Activated naive CD4-positive, alpha-beta T cell treated with anti-CD3 and anti-CD28 coated beads, Interleukin-2, amount 50 U/mL, for 24 hours (primary cell): ENCODE measurements at regions not wholly inside any gene's neighbourhood (a gene's known extent, or its start where the extent isn't known, plus 50 kb on each side); places are given as distances from the start of the nearest gene placed in this dataset.

Experiments
- H3K27ac Mint-ChIP-seq: one replicate; pipeline ENCODE4 v1.8.0; 2021; ENCODE audit warnings: mild to moderate bottlenecking, mixed read lengths
- H3K27me3 Mint-ChIP-seq: one replicate; pipeline ENCODE4 v1.8.0; 2021; ENCODE audit warnings: mixed read lengths
- H3K36me3 Mint-ChIP-seq: one replicate; pipeline ENCODE4 v1.8.0; 2021; ENCODE audit warnings: mixed read lengths
- H3K4me1 Mint-ChIP-seq: one replicate; pipeline ENCODE4 v1.8.0; 2021; ENCODE audit warnings: mixed read lengths
- H3K4me3 Mint-ChIP-seq: one replicate; pipeline ENCODE4 v1.8.0; 2021; ENCODE audit warnings: mild to moderate bottlenecking, mixed read lengths
- H3K9me3 Mint-ChIP-seq: one replicate; pipeline ENCODE4 v1.8.0; 2021; ENCODE audit warnings: mixed read lengths

DNA sequence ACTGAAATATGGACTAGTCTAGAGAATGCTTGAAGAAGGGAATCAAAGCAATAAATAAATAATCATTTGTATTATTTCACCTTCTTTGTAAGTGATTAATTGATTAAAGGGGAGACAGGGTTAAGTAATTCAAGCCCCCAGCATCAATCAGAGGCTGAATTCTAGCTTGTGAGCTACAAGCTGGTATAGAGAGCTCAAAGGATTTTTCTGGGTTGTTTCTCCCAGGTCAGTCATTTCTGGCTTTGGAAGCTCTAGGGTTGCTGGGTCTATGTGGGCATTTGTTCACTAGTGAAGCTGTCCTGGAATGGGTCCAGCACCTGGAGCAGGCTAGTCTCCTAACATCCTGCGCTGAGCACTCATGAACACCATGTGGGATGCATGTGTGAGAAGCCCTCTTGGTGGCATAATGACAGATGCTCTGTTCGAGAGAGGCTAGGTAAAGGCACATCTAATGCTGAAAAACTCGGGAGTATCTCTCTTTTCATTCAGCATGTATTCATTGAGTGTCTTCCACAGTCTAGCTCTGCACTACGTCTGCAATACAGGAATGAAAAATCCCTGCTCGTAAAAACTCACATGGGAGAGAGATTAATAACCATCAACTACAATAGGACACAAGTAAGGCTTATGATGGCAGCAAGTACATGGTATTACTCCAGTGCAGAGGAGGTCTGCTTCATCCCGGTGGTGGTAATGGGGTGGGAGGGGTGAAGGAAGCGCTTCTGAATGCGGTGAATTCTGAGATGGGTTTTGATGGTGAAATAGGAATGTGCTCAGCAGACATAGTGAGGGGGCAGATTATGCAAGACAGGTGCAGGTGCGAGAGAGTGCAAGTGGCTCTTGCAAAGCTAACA is 68.0 kb upstream of the NRP1 start:
- no peak overlapping the region for H3K27ac Mint-ChIP-seq
- no peaks in the 10 kb centered on the region for H3K4me1 Mint-ChIP-seq
- H3K27me3 Mint-ChIP-seq: peaks cover 10% of the 10 kb centered on the region
- H3K36me3 Mint-ChIP-seq: no peaks in the 10 kb centered on the region
- no peak overlapping the region for H3K4me3 Mint-ChIP-seq
- peaks cover under 1% of the 10 kb centered on the region for H3K9me3 Mint-ChIP-seq

DNA sequence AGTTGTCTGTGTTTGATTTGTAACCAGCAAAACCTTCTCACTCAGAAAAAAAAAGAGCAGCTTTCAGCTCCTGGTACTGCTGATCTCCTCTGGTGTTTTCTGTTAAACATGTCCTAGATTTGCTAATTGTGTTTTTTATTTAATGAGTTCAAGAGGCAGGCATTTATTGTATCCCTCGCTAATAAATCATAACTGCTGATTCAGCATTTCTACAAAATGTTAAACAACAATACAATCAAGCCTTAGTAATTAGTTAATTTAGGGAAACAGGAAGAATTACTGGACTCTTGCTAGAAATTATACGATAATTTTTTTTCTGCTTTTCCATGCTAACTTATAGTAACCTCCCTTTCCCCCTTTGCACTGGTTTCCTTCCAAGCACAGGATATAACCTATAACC is 66.8 kb upstream of the NRP1 start:
- H3K9me3 Mint-ChIP-seq: peaks cover 7% of the 10 kb centered on the region
- H3K36me3 Mint-ChIP-seq: no peaks in the 10 kb centered on the region
- H3K4me3 Mint-ChIP-seq: no peak overlapping the region
- no peak overlapping the region for H3K27ac Mint-ChIP-seq
- peaks cover 6% of the 10 kb centered on the region for H3K27me3 Mint-ChIP-seq
- H3K4me1 Mint-ChIP-seq: no peaks in the 10 kb centered on the region

DNA sequence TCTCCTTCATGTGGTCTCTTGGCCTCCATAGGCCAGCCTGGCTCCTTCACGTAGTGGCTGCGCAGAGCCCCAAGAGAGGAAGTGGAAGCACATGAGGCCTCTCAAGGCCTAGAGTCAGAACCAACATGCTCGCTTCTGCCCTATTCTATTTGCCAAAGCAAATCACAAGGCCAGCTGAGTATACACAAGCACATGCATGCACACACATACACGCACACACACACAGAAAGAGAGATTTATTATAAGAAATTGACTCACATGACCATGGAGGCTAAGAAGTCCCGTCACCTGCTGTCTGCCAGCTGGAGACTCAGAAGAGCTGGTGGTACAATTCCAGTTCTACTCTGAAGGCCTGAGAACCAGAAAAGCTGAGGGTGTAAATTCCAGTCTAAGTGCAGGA is 64.3 kb upstream of the NRP1 start:
- Mint-ChIP-seq H3K36me3 (no peaks in the 10 kb centered on the region), H3K27ac (no peak overlapping the region), H3K27me3 (peaks cover 4% of the 10 kb centered on the region), H3K9me3 (peaks cover 7% of the 10 kb centered on the region), H3K4me3 (no peak overlapping the region), H3K4me1 (no peaks in the 10 kb centered on the region)

DNA sequence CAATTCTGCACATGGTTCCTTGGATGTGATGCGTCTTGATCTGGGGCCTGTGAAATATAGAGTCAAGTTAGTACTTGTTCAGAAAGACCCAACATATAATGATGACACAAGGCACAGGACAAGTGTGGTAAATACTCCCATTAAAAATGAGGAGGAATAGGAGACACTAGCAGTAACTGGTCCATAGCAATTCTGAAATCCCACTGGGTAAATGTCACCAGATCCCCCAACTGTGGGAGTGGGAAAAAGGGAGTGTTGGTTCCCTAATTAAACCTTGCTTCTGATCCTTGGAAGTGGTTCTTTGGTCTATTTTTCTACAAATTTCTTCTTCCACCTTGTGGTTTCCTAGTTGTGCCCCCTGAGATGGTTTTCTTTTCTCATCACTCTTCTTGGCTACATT is 62.5 kb upstream of the NRP1 start:
- no peaks in the 10 kb centered on the region for H3K4me1 Mint-ChIP-seq
- H3K4me3 Mint-ChIP-seq: no peak overlapping the region
- H3K27ac Mint-ChIP-seq: no peak overlapping the region
- peaks cover 7% of the 10 kb centered on the region for H3K9me3 Mint-ChIP-seq
- H3K27me3 Mint-ChIP-seq: no peaks in the 10 kb centered on the region
- no peaks in the 10 kb centered on the region for H3K36me3 Mint-ChIP-seq

DNA sequence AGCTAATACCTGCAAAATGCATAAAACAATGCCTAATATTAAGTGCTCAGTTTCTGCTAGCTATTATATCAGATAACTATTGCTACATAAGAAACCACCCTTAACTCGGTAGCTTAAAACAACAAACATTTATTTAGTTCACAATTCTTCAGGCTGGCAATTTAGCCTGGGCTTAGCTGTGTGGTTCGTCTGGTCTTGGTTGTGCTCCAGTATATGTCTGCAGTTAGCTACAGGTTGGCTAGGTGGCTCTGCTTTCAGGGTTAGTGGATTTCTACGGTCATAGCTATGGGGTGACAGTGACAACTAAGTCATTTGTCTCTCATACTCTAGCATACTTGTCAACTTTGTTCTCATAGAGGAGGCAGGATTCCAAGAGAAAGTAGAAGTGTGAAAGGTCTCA is 61.8 kb upstream of the NRP1 start:
- Mint-ChIP-seq H3K36me3 (no peaks in the 10 kb centered on the region), H3K4me3 (no peak overlapping the region), H3K27me3 (no peaks in the 10 kb centered on the region), H3K4me1 (no peaks in the 10 kb centered on the region), H3K27ac (no peak overlapping the region), H3K9me3 (peaks cover 7% of the 10 kb centered on the region)

DNA sequence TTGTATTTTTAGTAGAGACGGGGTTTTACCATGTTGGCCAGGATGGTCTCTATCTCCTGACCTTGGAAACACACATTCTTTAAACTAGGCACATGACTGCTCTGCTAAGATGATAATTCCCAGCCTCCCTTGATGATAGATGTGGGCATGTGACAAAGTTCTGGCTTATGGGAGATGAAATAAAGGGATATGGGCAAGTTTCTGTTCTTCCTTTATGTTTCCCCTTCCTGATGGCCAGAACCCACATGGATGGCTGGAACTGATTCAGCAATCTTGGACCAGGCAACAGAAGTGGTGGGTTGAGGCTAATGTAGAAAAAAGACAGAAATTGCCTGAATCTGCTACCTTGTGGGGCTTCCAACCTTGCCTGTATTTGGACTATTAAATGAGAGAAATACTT is 60.7 kb upstream of the NRP1 start:
- Mint-ChIP-seq H3K4me1 (no peaks in the 10 kb centered on the region), H3K27ac (no peak overlapping the region), H3K27me3 (peaks cover 3% of the 10 kb centered on the region), H3K9me3 (peaks cover 7% of the 10 kb centered on the region), H3K4me3 (no peak overlapping the region), H3K36me3 (no peaks in the 10 kb centered on the region)

DNA sequence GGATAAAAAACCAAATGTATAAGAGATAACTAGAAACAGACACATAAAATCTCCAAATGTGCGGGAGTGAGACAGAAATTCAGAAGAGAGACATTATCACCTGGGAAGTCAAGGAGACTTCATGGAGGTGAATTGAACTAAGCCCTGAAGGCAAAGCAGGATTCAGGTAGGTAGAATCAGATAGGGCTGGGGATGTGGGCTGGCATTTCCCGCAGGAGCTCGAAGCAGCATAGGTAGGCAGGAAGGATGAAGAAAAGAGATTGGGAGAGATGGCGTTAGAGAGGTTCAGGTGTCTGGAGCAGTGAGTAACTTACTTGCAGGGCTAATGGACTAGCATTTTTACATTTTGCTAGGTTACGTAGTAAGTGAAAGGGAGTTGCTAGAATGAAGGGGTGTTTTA is 58.2 kb upstream of the NRP1 start:
- peaks cover 7% of the 10 kb centered on the region for H3K9me3 Mint-ChIP-seq
- H3K4me1 Mint-ChIP-seq: no peaks in the 10 kb centered on the region
- no peaks in the 10 kb centered on the region for H3K36me3 Mint-ChIP-seq
- no peak overlapping the region for H3K27ac Mint-ChIP-seq
- no peak overlapping the region for H3K4me3 Mint-ChIP-seq
- H3K27me3 Mint-ChIP-seq: peaks cover 10% of the 10 kb centered on the region

DNA sequence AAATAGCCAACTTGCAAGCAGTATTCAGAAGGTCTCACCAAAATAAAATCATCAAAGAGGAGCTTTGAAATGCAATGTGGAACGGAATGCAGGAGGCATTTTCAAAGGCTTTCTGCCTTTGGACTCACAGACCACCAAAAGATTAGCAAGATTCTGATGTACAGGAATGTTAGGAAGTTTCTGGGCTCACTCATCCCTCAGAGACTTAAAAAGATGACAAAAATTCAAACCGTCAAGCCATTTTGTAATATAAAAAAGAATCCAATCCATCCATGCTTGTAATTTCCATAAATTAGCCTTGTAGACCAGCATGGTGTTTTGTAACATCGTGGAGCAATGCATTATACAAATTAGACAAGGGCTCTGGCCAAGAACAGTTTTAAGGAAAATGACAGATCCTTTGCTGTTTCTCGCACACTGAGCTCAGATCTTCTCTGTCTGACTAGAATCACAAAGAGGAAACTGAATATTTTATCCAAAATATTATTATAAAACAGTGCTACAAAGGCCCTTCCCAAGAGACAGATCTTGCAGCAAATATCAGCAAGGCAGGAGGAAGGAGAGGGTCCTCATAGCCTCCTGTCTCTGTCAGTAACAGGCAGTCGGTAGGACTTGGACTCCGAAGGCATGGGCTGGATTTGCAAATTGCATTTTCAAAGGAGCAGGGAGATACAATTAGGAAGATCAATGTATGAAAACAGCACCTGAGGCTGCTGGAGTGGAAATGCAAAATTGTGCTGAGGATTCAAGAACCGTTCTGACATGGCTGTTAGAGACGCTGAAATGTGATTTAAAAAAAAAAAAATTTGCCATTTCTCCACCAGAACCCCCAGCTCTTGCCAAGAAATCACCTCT is 57.4 kb upstream of the NRP1 start:
- Mint-ChIP-seq H3K27me3 (peaks cover 12% of the 10 kb centered on the region), H3K27ac (no peak overlapping the region), H3K9me3 (peaks cover under 1% of the 10 kb centered on the region), H3K36me3 (no peaks in the 10 kb centered on the region), H3K4me1 (no peaks in the 10 kb centered on the region), H3K4me3 (no peak overlapping the region)

DNA sequence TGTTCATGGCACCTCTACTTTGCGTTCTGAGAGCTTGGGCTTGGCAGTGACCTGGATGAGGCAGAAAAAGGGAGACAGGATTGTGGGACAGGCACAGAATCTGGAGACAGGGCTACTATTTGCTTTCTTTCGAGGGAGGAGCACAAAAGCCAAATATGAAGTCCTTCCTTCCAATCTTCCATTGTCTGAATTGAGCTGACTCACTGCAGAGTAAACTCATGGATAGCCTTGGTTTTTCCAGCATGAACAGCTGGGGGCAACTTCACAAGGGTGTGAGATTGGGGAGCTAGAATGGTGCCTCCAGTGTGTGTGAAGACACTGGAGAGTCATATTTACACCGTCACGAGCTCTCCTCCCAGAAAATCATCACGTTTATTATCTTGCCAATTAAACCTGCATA is 55.6 kb upstream of the NRP1 start:
- H3K27me3 Mint-ChIP-seq: peaks cover 12% of the 10 kb centered on the region
- no peak overlapping the region for H3K4me3 Mint-ChIP-seq
- H3K27ac Mint-ChIP-seq: no peak overlapping the region
- no peaks in the 10 kb centered on the region for H3K36me3 Mint-ChIP-seq
- no peaks in the 10 kb centered on the region for H3K4me1 Mint-ChIP-seq
- no peaks in the 10 kb centered on the region for H3K9me3 Mint-ChIP-seq

DNA sequence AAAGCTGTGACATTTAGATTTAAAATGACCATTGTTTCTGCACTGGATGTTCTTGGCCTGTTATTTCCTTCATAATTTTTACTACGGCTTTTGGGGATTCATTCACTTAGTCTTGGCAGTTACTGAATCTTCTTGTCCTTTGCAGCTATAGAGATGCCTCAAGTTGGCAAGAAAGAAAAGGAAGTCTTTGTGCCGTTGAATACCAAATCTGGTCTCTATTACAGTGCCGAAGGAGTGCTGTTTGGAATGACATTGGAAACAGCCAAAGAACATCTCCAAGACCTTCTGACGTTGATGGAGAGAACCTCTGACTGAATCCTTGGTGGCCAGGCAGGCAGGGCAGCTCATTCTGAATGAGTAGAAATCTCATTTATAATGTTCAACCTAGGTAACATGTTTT is 54.3 kb upstream of the NRP1 start:
- no peaks in the 10 kb centered on the region for H3K9me3 Mint-ChIP-seq
- H3K27ac Mint-ChIP-seq: no peak overlapping the region
- no peaks in the 10 kb centered on the region for H3K4me1 Mint-ChIP-seq
- no peak overlapping the region for H3K4me3 Mint-ChIP-seq
- H3K27me3 Mint-ChIP-seq: peaks cover 12% of the 10 kb centered on the region
- no peaks in the 10 kb centered on the region for H3K36me3 Mint-ChIP-seq

DNA sequence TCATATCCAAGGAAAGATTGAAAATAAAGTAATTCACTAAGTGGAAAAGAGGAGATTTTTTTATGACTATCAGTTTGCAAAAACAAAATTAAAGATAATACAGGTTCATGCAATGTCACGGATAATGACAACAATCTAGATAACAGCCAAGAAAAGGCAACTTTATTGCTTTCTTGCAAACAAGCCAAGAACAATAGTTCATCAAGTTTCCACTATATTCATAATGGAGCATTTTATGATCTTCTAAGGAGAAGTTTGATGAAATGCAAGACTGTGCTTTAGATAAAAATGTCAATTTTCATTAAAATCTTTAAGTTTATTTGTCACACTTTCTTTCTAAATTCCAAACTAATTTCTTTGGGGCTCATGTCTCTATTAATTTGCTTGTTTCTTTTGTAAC is 53.9 kb upstream of the NRP1 start:
- H3K9me3 Mint-ChIP-seq: no peaks in the 10 kb centered on the region
- H3K4me1 Mint-ChIP-seq: no peaks in the 10 kb centered on the region
- no peak overlapping the region for H3K27ac Mint-ChIP-seq
- no peaks in the 10 kb centered on the region for H3K36me3 Mint-ChIP-seq
- no peak overlapping the region for H3K4me3 Mint-ChIP-seq
- H3K27me3 Mint-ChIP-seq: peaks cover 14% of the 10 kb centered on the region

DNA sequence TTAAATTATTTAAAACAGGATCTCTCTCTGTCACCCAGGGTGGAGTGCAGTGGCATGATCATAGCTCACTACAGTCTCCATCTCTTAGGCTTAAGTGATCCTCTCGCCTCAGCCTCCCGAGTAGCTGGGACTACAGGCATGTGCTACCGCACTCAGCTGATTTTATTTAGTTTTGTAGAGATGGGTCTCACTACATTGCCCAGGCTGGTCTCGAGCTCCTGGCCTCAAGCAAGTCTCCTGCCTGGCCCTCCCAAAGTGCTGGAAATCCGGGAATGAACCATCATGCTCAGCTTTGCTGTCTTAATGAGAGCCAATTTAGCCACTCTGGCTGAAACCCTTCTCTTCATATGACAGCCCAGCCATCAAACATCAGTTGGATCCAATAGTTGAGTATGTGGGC is 53.3 kb upstream of the NRP1 start:
- Mint-ChIP-seq H3K27ac (no peak overlapping the region), H3K27me3 (peaks cover 16% of the 10 kb centered on the region), H3K9me3 (no peaks in the 10 kb centered on the region), H3K4me3 (no peak overlapping the region), H3K4me1 (no peaks in the 10 kb centered on the region), H3K36me3 (no peaks in the 10 kb centered on the region)

DNA sequence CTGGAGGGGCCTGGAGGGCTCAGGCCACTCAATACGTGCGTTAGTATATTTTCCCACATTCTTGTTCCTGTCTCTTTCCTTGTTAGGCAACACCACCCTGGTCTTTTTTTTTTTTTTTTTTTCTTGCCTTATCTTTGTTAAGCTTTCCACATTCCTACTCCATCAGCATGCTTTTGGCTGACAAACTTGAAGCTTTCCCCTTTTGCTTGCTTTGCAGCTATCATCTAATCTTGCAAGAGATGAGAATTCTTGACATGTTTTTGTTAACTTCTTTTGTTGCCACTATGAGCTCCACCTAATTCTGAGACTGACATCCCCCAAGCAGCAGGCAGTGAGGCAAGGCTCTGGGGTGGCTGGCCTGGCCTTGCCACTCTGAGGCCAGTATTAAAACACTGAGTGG is 52.5 kb upstream of the NRP1 start:
- Mint-ChIP-seq H3K27me3 (peaks cover 16% of the 10 kb centered on the region), H3K27ac (no peak overlapping the region), H3K4me1 (no peaks in the 10 kb centered on the region), H3K4me3 (no peak overlapping the region), H3K36me3 (no peaks in the 10 kb centered on the region), H3K9me3 (no peaks in the 10 kb centered on the region)

DNA sequence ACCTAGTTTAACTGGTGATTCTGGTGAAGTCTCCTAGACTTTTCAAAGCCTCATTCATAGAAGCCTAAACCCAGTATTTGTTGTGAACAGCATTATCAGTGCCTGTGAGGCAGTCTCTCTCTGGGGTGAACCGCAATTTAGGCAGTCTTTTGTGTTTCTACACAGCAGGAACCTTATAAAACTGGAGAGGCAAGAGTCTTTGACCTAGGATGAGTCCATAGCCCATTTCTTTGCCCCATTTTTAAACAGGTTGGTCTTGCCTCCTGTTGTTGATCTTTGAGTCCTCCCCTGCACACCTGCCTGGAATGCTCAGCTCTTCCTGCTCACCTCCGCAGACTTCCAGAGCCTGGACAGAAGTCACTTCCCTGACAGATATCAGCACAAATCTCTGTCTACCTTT is 51.2 kb upstream of the NRP1 start:
- Mint-ChIP-seq H3K4me1 (no peaks in the 10 kb centered on the region), H3K4me3 (no peak overlapping the region), H3K27ac (no peak overlapping the region), H3K9me3 (no peaks in the 10 kb centered on the region), H3K36me3 (no peaks in the 10 kb centered on the region), H3K27me3 (peaks cover 15% of the 10 kb centered on the region)

DNA sequence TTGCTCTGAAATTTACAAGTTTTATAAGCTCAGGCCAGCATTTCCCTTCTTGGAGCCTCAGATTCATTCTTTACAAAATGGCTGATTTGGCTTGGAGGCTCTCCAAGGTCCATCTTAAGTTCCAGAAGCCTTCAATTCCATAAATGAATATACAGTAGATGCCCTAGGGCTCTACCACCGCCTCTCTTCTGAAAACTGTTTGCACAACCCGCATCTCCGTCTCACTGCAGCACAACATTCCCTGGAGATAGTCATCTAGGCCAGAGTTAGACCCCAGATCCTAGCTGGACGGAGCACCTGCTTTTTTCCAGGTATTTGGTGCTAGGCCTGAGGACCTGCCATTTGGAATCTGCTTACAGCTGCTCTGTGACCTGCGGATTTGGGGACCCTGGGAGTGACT is 50.5 kb upstream of the NRP1 start:
- Mint-ChIP-seq H3K4me1 (no peaks in the 10 kb centered on the region), H3K27me3 (peaks cover 13% of the 10 kb centered on the region), H3K27ac (no peak overlapping the region), H3K36me3 (no peaks in the 10 kb centered on the region), H3K4me3 (no peak overlapping the region), H3K9me3 (no peaks in the 10 kb centered on the region)
